HG03066 (cell line): ENCODE measurements at regions not wholly inside any gene's neighbourhood (a gene's known extent, or its start where the extent isn't known, plus 50 kb on each side); places are given as distances from the start of the nearest gene placed in this dataset.

Source experiments
- ATAC-seq: cut with Tn5 transposase; IDR thresholded peaks from one replicate; pipeline ENCODE4 v1.9.1; 2021; ENCODE audit warnings: low read depth; ENCODE audit not compliant: unreplicated experiment

GRCh38 chrX:38985945-38986344 is 184.7 kb downstream of the MID1IP1 start:
- ATAC-seq = no peak

GRCh38 chrX:38986586-38986985 is 185.3 kb downstream of the MID1IP1 start:
- ATAC-seq = no peak

GRCh38 chrX:38987198-38987651 is 186.0 kb downstream of the MID1IP1 start:
- no peak for ATAC-seq

- ATAC-seq = no peak
These were observed 187.0 kb downstream of the MID1IP1 start for GRCh38 chrX:38988301-38988700.

- ATAC-seq = no peak
These were observed 187.8 kb downstream of the MID1IP1 start for GRCh38 chrX:38989076-38989475.

- no peak for ATAC-seq
These were observed 190.6 kb downstream of the MID1IP1 start for GRCh38 chrX:38991656-38992440.

GRCh38 chrX:38992441-38993096 is 191.3 kb downstream of the MID1IP1 start:
- ATAC-seq = no peak

- no peak for ATAC-seq
These were observed 192.2 kb downstream of the MID1IP1 start for GRCh38 chrX:38993500-38993899.

GRCh38 chrX:38999099-38999498 is 197.8 kb downstream of the MID1IP1 start:
- ATAC-seq = no peak

GRCh38 chrX:38999967-39000745 is 198.9 kb downstream of the MID1IP1 start:
- no peak for ATAC-seq

GRCh38 chrX:39000802-39001201 is 199.5 kb downstream of the MID1IP1 start:
- ATAC-seq = no peak

- ATAC-seq = no peak
These were observed 201.2 kb downstream of the MID1IP1 start for GRCh38 chrX:39002466-39002865.

- no peak for ATAC-seq
These were observed 207.3 kb downstream of the MID1IP1 start for GRCh38 chrX:39008549-39008948.

- ATAC-seq = no peak
These were observed 210.4 kb downstream of the MID1IP1 start for GRCh38 chrX:39011454-39012221.

- no peak for ATAC-seq
These were observed 211.4 kb downstream of the MID1IP1 start for GRCh38 chrX:39012621-39013111.

- ATAC-seq = no peak
These were observed 215.3 kb downstream of the MID1IP1 start for GRCh38 chrX:39016556-39016955.

GRCh38 chrX:39017077-39017476 is 215.8 kb downstream of the MID1IP1 start:
- no peak for ATAC-seq

GRCh38 chrX:39017716-39018115 is 216.5 kb downstream of the MID1IP1 start:
- ATAC-seq = no peak

- no peak for ATAC-seq
These were observed 217.3 kb downstream of the MID1IP1 start for GRCh38 chrX:39018541-39018940.

GRCh38 chrX:39019056-39019455 is 217.8 kb downstream of the MID1IP1 start:
- ATAC-seq = no peak
